ENCODE measurements at regions not wholly inside any gene's neighbourhood (a gene's known extent, or its start where the extent isn't known, plus 50 kb on each side); places are given as distances from the start of the nearest gene placed in this dataset.

GRCh38 chr18:34976534-34976898 is 64.7 kb upstream of the MAPRE2 start:
- no peak for DNase-seq (ENCODE audit: low spot score)
- intact Hi-C loops (cut with DNase I) = loop anchor here in 1 of 2 donors (10.0 kb wide), 1 partner anchor 112 kb away; no protein-coding TSS in a partner anchor

GRCh38 chr18:34976899-34977837 is 64.0 kb upstream of the MAPRE2 start:
- intact Hi-C loops (cut with DNase I) = loop anchor here in 1 of 2 donors (10.0 kb wide), 1 partner anchor 112 kb away; no protein-coding TSS in a partner anchor
- DNase-seq (ENCODE audit: low spot score) = peak; percentile 90

- DNase-seq (ENCODE audit: low spot score) = peak; percentile 86
- intact Hi-C loops (cut with DNase I) = loop anchor here in 1 of 2 donors (10.0 kb wide), 1 partner anchor 113 kb away; no protein-coding TSS in a partner anchor
Measured at GRCh38 chr18:34977838-34978532, 63.2 kb upstream of the MAPRE2 start.

GRCh38 chr18:34978533-34978893 is 62.7 kb upstream of the MAPRE2 start:
- no peak for DNase-seq (ENCODE audit: low spot score)
- intact Hi-C loops (cut with DNase I) = loop anchor here in 1 of 2 donors (10.0 kb wide), 1 partner anchor 114 kb away; no protein-coding TSS in a partner anchor

- peak; percentile 88 for DNase-seq (ENCODE audit: low spot score)
- intact Hi-C loops (cut with DNase I) = loop anchor here in 1 of 2 donors (10.0 kb wide), 1 partner anchor 114 kb away; no protein-coding TSS in a partner anchor
Measured at GRCh38 chr18:34978953-34979608, 62.1 kb upstream of the MAPRE2 start.

- intact Hi-C loops (cut with DNase I) = no loop called here
- no peak for DNase-seq (ENCODE audit: low spot score)
Measured at GRCh38 chr18:34981487-34981886, 59.7 kb upstream of the MAPRE2 start.

- intact Hi-C loops (cut with DNase I) = no loop called here
- DNase-seq (ENCODE audit: low spot score) = no peak
Measured at GRCh38 chr18:34985963-34986362, 55.2 kb upstream of the MAPRE2 start.

- intact Hi-C loops (cut with DNase I) = loop anchor here in 1 of 2 donors (10.0 kb wide), 1 partner anchor 116 kb away; no protein-coding TSS in a partner anchor
- DNase-seq (ENCODE audit: low spot score) = no peak
Measured at GRCh38 chr18:34990597-34990996, 50.6 kb upstream of the MAPRE2 start.

GRCh38 chr18:34991152-34991551 is 50.1 kb upstream of the MAPRE2 start:
- intact Hi-C loops (cut with DNase I) = loop anchor here in 1 of 2 donors (10.0 kb wide), 1 partner anchor 116 kb away; no protein-coding TSS in a partner anchor
- no peak for DNase-seq (ENCODE audit: low spot score)

All from posterior vena cava (tissue), 2 donors.